Prostate gland (tissue), 2 donors: ENCODE measurements at regions not wholly inside any gene's neighbourhood (a gene's known extent, or its start where the extent isn't known, plus 50 kb on each side); places are given as distances from the start of the nearest gene placed in this dataset.

Experiments used
- POLR2A ChIP-seq: fragments of 450-650 bp; IDR thresholded peaks from one replicate; pipeline ENCODE4 v1.6.1; 2016; ENCODE audit warnings: antibody characterized with exemption, mild to moderate bottlenecking
- TF ChIP-seq, protein P1 (sequence below), 4 experiments: fragments of 200-600 bp in 2 of 4; fragments of 450-650 bp in 2 of 4; sonication (generic) in 2 of 4; IDR thresholded peaks; 1 replicate in 3 of 4; 2 replicates in 1 of 4; pipeline ENCODE4 v1.5.1; 2016 to 2019; ENCODE audit warnings: antibody characterized with exemption in 4 of 4, mild to moderate bottlenecking in 2 of 4, moderate library complexity in 2 of 4

DNA sequence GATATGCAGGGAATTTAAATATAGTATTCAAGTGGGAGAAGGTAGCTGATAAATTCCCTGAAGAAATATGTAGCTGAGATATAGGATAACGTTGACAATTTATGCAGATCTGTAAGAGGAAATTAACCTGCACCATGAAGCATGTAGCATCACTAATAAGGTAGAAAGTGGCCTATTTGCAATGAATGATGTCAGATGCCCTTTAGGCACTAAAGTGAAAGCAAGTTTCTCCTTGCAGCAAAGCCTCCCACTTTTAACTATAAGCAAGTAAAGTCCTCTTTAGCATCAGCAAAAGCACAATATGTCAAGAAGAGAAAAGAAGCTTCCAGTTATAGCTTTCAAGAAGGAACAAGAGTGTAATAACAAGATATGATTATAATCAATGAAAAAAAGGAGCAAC, 102.5 kb upstream of the SLITRK1 start:
- TF ChIP-seq, protein P1, sequence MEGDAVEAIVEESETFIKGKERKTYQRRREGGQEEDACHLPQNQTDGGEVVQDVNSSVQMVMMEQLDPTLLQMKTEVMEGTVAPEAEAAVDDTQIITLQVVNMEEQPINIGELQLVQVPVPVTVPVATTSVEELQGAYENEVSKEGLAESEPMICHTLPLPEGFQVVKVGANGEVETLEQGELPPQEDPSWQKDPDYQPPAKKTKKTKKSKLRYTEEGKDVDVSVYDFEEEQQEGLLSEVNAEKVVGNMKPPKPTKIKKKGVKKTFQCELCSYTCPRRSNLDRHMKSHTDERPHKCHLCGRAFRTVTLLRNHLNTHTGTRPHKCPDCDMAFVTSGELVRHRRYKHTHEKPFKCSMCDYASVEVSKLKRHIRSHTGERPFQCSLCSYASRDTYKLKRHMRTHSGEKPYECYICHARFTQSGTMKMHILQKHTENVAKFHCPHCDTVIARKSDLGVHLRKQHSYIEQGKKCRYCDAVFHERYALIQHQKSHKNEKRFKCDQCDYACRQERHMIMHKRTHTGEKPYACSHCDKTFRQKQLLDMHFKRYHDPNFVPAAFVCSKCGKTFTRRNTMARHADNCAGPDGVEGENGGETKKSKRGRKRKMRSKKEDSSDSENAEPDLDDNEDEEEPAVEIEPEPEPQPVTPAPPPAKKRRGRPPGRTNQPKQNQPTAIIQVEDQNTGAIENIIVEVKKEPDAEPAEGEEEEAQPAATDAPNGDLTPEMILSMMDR (IDR thresholded peaks at IDR 0.05), result no peak
- no peak for TF ChIP-seq POLR2A
